DMS153 (cell line): ENCODE measurements at regions not wholly inside any gene's neighbourhood (a gene's known extent, or its start where the extent isn't known, plus 50 kb on each side); places are given as distances from the start of the nearest gene placed in this dataset.

ENCODE experiments used
- DNase-seq: peaks from one replicate; lab custom pipeline; 2025; lab: John Stamatoyannopoulos, UW

GRCh38 chr12:91793676-91794075, 352.0 kb downstream of the BTG1 start:
- DNase-seq, result no peak

DNA sequence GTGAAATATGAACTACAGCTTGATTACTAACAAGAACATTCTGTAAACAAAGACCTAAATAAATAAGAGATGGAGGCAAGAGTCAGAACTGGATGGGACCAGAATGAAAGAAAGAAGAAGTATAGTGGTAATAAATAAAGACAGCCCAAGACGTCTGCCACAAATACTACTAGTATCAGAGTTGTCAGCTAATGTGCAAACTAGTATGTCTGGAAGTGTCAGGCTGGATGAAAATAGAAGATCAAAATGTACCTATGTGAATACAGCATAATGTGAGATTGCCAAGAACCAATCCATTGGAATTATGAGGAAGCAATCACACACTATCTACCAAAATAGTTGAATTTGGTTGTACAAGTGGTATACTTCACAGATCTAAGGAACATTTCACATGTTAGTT, 353.0 kb downstream of the BTG1 start:
- no peak for DNase-seq

GRCh38 chr12:91786499-91787272, 359.0 kb downstream of the BTG1 start:
- no peak for DNase-seq

DNA sequence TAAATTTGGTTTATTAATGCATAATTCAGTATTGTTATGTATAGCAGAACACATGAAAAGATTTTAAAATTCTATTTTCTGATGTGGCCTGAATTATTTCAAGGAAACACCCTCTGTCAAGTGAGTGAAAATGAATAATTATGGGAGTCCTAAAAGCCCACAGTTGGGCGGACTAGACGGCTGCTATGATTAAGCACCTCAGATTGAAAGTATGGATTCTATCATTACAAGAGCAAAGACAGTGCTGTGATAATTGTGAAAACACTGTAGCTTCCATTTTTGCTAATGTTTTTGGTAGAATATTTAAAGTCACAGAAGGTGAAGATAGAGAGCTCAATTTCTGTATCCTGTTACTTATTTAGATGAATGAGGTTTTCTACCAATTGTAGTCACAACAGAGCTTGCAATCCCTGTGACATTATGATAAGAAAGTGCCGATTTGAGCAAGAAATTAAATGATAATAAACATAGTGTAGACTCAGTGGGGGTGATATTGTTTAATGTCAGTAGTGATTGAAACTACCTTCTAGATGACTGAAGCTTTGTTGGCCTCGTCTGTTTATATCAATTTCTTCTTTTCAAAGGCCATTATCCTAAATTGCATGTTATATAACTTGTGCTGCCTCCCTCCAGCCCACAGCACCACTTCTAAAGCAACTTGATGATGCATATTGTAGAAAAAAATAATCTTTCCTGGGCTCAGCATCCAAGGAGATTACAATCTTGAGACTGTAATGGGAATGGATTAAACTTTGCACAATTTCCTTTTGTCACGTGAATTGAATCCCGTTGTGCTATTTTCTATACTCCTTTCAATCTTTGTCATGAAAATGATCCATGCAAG, 359.8 kb downstream of the BTG1 start:
- DNase-seq, result no peak

- no peak for DNase-seq
These were observed 364.5 kb downstream of the BTG1 start for GRCh38 chr12:91781114-91781513.

DNA sequence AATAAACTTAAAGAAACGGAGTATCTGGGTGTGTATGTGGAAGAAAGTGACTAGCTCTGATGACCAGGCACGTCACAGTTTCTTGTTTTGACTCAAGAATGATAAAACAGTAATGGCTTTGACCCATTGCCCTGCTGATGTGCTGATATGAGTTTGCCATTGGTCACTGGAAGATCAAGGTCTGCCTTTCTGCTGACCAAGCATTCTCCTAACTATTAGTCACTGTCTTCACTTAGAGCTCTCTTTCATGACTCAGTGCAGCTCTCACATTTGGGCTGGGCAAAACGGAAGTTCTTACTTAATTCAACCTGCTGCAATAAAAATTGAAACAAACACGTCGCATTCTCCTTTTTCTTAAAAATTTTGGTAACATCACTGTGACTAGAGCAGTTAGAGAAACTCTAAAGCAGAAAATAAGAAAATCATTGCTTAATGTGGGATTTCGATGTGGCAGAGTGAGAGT, 366.7 kb downstream of the BTG1 start:
- DNase-seq, result no peak

DNA sequence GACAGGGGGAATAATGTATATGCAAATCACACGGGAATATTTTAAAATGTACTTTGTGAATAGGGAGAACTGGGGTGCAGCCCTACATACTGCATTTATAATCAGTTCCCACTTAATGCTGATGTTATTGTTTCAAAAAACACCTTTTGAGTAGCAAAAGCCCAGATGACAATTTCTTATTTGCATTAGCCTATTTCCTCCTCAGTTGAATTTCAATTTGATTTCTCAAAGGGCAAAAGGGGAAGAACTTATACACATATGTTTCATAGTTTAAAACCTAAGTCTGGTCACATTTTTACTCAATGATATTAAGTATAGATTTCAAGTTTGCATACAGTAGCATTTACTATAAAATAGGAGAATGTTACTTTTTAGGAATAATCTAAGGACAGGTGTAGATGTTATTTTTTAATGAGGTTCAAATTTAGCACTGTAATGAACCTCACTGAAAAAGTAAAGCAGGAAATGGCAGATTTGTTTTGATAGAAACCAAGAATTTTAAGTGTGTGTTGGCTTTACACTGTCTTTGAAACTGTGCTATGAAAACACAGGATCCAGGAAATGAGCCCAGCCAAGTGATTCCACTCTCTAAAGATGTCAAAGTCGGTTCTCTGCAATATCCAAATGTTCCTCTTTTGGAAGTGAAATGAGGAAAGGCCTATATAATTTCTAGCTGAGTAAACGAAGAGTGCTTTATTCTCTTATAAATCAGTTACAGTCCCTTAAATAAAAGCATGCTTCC, 367.4 kb downstream of the BTG1 start:
- peak; percentile 11 for DNase-seq

GRCh38 chr12:91777268-91777992, 368.2 kb downstream of the BTG1 start:
- DNase-seq, result no peak

- no peak for DNase-seq
These were observed 371.2 kb downstream of the BTG1 start for GRCh38 chr12:91774434-91774921.

GRCh38 chr12:91773749-91774429, 371.8 kb downstream of the BTG1 start:
- DNase-seq, result no peak

DNA sequence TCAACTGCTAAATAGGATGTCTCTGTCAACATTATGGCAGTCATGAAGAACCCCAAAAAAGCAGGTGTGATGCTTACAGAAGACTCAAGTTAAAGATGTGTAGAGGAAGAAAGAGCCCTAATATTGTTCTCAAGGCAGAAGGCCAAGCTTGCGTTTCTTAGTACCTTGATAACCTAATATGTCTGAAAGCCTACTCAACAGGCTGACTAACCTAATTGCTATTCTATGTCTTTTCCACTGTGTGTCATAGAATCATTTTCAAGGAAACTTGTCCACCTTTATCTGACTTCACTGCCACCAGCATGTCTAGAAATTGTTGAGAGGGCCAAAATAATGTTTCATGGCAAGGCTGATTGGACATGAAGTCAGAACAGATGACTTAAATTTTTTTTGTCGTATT, 373.2 kb downstream of the BTG1 start:
- no peak for DNase-seq

DNA sequence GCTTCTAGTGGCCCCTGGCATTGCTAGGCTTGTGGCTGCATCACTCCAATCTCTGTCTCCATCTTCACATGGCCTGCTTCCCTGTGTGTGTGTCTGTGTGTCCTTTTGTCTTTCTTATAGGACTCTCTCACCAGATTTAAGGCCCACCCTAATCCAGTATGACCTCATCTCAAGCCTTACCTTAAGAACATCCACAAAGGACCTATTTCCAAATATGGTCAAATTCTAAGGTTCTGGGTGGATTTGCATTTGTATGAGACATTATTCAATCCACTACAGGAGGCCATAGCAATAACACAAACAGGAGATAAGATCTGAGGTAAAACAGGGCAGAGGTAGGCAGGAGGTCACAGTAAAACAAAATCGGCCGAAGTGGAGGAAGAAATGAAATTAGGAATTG, 375.9 kb downstream of the BTG1 start:
- DNase-seq, result no peak

- no peak for DNase-seq
These were observed 378.4 kb downstream of the BTG1 start for GRCh38 chr12:91767237-91767636.

- DNase-seq, result no peak
These were observed 379.2 kb downstream of the BTG1 start for GRCh38 chr12:91766454-91766853.

DNA sequence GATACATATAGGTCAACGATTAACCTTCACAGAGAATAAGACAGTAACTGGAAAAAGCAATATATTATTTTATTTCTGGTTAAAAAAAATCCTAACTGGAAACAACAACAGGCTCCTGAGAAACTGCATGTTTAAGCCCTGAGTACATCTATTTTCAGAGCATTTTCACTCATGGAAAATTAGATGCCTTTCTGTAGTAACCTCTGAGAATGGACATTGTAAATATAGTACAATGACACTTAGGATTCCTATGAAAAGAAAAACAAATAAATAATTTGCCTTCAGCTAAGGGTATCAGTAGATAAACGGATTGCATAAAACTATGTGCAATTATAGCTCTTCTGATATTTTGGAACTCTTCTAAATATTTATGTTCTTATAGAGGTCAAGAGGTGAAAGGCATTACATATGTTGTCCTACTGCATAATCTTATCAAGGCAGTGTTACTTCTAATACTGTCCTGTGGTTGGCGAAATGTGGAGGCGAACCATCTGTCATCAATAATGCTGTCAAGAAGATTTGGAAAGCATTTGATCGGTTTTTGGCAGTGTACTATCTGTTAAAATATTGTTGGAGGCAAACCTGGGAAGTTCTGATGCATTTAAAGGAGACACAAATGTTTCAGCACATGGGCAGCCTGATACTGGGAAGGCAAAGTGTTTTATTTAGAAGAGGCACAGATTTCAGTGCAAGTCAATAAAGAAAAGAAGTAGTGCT, 381.8 kb downstream of the BTG1 start:
- no peak for DNase-seq

- no peak for DNase-seq
These were observed 392.0 kb downstream of the BTG1 start for GRCh38 chr12:91753649-91754048.

- DNase-seq, result no peak
These were observed 398.7 kb downstream of the BTG1 start for GRCh38 chr12:91746976-91747375.

DNA sequence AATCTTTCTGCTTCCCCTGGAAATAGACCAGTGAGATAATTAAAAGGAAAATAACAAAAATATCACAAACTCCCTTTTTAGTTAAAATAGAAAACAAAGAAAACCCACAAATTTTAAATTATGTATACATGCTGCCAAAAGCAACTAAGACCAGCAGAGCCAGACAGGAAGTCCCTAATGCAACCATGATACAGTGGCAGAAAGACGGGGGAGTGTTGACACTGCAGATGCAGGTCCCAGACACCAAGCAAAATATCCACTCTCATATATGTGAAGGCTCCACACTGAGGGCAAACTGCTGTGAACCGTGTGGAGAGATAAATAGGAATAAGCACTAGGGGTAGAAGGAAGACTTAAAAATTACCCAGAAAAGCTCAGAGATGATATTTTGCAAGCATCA, 401.0 kb downstream of the BTG1 start:
- DNase-seq, result no peak

DNA sequence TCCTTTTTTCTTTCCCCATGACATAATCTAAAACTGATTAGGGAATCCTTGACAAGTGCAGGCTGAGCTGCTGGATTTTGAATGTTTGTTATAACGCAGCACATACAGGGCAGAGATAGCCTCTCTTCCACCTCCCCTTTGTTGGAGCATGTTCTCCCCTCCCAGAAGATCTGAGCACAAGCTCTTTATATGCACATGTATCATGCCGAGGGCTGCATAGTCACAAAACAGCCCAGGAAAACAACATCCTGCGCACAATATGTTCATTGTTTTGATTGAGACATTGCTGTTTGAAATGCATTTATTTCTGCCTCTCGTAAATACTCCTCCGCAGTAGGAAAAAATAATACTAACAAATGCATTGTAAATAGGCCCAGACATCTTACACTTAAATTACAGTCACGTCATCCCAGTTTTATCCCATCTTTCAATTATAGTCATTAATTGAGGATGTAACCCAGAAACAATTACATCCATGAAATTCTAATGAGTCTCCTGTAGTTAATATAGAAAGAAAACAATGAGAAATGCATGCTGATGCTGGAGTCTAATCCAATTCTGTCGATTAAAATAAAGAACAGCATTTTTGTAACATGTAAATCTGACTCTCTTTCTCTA, 401.8 kb downstream of the BTG1 start:
- no peak for DNase-seq

DNA sequence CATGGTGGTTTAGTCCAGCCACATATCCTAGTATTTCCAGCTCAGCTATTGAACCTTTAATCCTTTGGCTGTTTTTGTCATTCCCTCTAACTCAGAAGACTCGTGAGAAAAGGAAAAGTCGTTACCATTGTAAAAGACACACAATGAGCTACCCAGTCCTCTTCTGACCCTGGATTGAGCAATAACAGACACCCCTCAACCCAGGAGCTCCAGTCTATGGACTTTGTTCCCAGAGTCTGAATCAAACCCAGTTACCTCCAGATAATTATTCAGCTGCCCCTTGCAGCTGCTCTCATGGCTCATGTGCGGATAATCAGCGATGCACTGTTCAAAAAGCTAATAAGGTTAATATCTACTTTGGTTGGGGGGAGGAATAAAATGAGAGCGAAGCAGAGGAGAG, 402.4 kb downstream of the BTG1 start:
- no peak for DNase-seq
